COR-L47 (cell line): ENCODE measurements at regions not wholly inside any gene's neighbourhood (a gene's known extent, or its start where the extent isn't known, plus 50 kb on each side); places are given as distances from the start of the nearest gene placed in this dataset.

Experiments
- DNase-seq: peaks from one replicate; lab custom pipeline; 2025; lab: John Stamatoyannopoulos, UW

GRCh38 chr7:155887174-155887525, 74.9 kb upstream of the SHH start:
- DNase-seq = no peak

- DNase-seq = no peak
Measured at GRCh38 chr7:155886391-155887173, 74.3 kb upstream of the SHH start.

GRCh38 chr7:155885167-155886155, 73.2 kb upstream of the SHH start:
- DNase-seq = no peak

- no peak for DNase-seq
Measured at GRCh38 chr7:155884225-155885166, 72.2 kb upstream of the SHH start.

GRCh38 chr7:155883491-155884224, 71.4 kb upstream of the SHH start:
- DNase-seq = no peak

- no peak for DNase-seq
Measured at GRCh38 chr7:155882596-155882995, 70.3 kb upstream of the SHH start.

- no peak for DNase-seq
Measured at GRCh38 chr7:155881471-155882350, 69.4 kb upstream of the SHH start.

- DNase-seq = no peak
Measured at GRCh38 chr7:155880721-155881120, 68.5 kb upstream of the SHH start.

- no peak for DNase-seq
Measured at GRCh38 chr7:155879592-155879991, 67.3 kb upstream of the SHH start.

- peak; percentile 40 for DNase-seq
Measured at GRCh38 chr7:155878674-155879073, 66.4 kb upstream of the SHH start.

- no peak for DNase-seq
Measured at GRCh38 chr7:155878250-155878649, 66.0 kb upstream of the SHH start.

- no peak for DNase-seq
Measured at GRCh38 chr7:155877167-155877566, 64.9 kb upstream of the SHH start.

GRCh38 chr7:155874411-155874810, 62.1 kb upstream of the SHH start:
- no peak for DNase-seq

- no peak for DNase-seq
Measured at GRCh38 chr7:155874010-155874409, 61.7 kb upstream of the SHH start.

GRCh38 chr7:155872678-155873369, 60.6 kb upstream of the SHH start:
- no peak for DNase-seq

- DNase-seq = no peak
Measured at GRCh38 chr7:155871211-155871610, 58.9 kb upstream of the SHH start.

GRCh38 chr7:155870334-155871180, 58.3 kb upstream of the SHH start:
- DNase-seq = no peak

- no peak for DNase-seq
Measured at GRCh38 chr7:155869784-155870076, 57.5 kb upstream of the SHH start.
